Tibial artery (tissue), 4 donors: ENCODE measurements at regions not wholly inside any gene's neighbourhood (a gene's known extent, or its start where the extent isn't known, plus 50 kb on each side); places are given as distances from the start of the nearest gene placed in this dataset.

ENCODE experiments used
- DNase-seq, 2 donors: peaks; one replicate each; pipeline ENCODE4 v3.0.0-alpha.2; 2019
- H3K27ac ChIP-seq, 2 donors: fragments of 200-600 bp; sonication (generic) in 1 of 2; 1 replicate in 1 of 2; 2 replicates in 1 of 2; pipeline ENCODE4 v1.5.1; 2018 to 2019; ENCODE audit warnings: mild to moderate bottlenecking in 1 of 2
- H3K27me3 ChIP-seq, 2 donors: fragments of 200-600 bp; sonication (generic) in 1 of 2; one replicate each; pipeline versions ENCODE4 v1.5.1 to v1.6.0; 2016 to 2019
- H3K36me3 ChIP-seq, 3 donors: fragments of 200-600 bp; sonication (generic) in 2 of 3; one replicate each; pipeline ENCODE4 v1.5.1; 2016 to 2019; ENCODE audit warnings: mild to moderate bottlenecking in 2 of 3
- H3K4me1 ChIP-seq, 4 donors: fragments of 200-600 bp; sonication (generic) in 2 of 4; 1 replicate in 3 of 4; 2 replicates in 1 of 4; pipeline ENCODE4 v1.5.1; 2016 to 2019
- H3K4me3 ChIP-seq, 2 donors: fragments of 200-600 bp; sonication (generic) in 1 of 2; 1 replicate in 1 of 2; 2 replicates in 1 of 2; pipeline ENCODE4 v1.5.1; 2018 to 2019; ENCODE audit warnings: mild to moderate bottlenecking in 2 of 2
- H3K9me3 ChIP-seq, 3 donors: fragments of 200-600 bp; sonication (generic) in 1 of 3; one replicate each; pipeline ENCODE4 v1.5.1; 2016 to 2019
- CTCF ChIP-seq, 2 experiments: fragments of 200-600 bp in 1 of 2; fragments of 450-650 bp in 1 of 2; IDR thresholded peaks; one replicate each; pipeline ENCODE4 v1.5.1; 2017 to 2019; ENCODE audit warnings: antibody characterized with exemption in 2 of 2, mild to moderate bottlenecking in 1 of 2, moderate library complexity in 1 of 2
- intact Hi-C: fragments of 100-400 bp; cut with DNase I; formaldehyde crosslinking; loops from one replicate; pipeline ENCODE4 v1.15.0; 2023; ENCODE audit warnings: low total_unique reads

GRCh38 chr5:89008291-89008690, 125.3 kb upstream of the MEF2C start:
- intact Hi-C loops = no loop called here
- Histone ChIP-seq H3K36me3 (no peaks in the 10 kb centered on the region), H3K4me1 (no peaks in the 10 kb centered on the region), H3K27ac (no peak overlapping the region), H3K9me3 (no peaks in the 10 kb centered on the region), H3K27me3 (no peaks in the 10 kb centered on the region), H3K4me3 (no peak overlapping the region)
- DNase-seq = no peak
- no peak for TF ChIP-seq CTCF (IDR thresholded peaks at IDR 0.05)

DNA sequence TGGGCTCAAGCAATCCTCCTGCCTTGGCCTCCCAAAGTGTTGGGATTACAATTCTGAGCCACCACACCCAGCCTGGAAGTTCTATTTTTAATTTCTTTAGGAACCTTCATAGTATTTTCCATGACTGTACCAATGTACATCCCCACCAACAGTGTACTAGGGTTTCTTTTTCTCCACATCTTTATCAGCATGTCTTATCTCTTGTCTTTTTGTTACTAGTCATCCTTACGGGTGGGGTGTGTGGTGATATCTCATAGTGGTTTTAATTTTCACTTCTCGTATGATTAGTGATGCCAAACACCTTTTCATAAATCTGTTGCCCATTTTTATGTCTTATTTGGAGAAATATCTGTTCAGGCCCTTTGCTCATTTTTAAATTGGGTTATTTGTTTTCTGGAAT, 123.0 kb upstream of the MEF2C start:
- no peak for TF ChIP-seq CTCF (IDR thresholded peaks at IDR 0.05)
- no peaks in the 10 kb centered on the region for H3K4me1 ChIP-seq
- H3K4me3 ChIP-seq = no peak overlapping the region
- H3K36me3 ChIP-seq = no peaks in the 10 kb centered on the region
- H3K27me3 ChIP-seq = no peaks in the 10 kb centered on the region
- no peaks in the 10 kb centered on the region for H3K9me3 ChIP-seq
- intact Hi-C loops = no loop called here
- no peak for DNase-seq
- no peak overlapping the region for H3K27ac ChIP-seq

GRCh38 chr5:89004379-89004778, 121.4 kb upstream of the MEF2C start:
- Histone ChIP-seq H3K36me3 (no peaks in the 10 kb centered on the region), H3K9me3 (no peaks in the 10 kb centered on the region), H3K4me3 (no peak overlapping the region), H3K27ac (no peak overlapping the region), H3K4me1 (no peaks in the 10 kb centered on the region), H3K27me3 (no peaks in the 10 kb centered on the region)
- intact Hi-C loops = no loop called here
- TF ChIP-seq CTCF (IDR thresholded peaks at IDR 0.05) = no peak
- no peak for DNase-seq

DNA sequence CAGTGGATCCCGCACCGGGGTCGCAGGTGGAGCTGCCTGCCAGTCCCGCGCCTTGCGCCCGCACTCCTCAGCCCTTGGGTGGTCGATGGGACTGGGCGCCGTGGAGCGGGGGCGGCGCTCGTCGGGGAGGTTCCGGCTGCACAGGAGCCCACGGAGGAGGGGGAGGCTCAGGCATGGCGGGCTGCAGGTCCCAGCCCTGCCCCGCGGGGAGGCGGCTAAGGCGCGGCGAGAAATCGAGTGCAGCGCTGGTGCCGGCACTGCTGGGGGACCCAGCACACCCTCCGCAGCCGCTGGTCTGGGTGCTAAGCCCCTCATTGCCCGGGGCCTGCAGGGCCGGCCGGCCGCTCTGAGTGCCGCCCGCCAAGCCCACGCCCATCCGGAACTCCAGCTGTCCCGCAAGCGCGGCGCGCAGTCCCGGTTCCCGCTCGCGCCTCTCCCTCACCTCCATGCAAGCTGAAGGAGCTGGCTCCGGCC, 120.6 kb upstream of the MEF2C start:
- Histone ChIP-seq H3K36me3 (no peaks in the 10 kb centered on the region), H3K4me3 (no peak overlapping the region), H3K9me3 (no peaks in the 10 kb centered on the region), H3K27me3 (no peaks in the 10 kb centered on the region), H3K4me1 (no peaks in the 10 kb centered on the region), H3K27ac (no peak overlapping the region)
- no peak for TF ChIP-seq CTCF (IDR thresholded peaks at IDR 0.05)
- no peak for DNase-seq
- intact Hi-C loops = no loop called here

DNA sequence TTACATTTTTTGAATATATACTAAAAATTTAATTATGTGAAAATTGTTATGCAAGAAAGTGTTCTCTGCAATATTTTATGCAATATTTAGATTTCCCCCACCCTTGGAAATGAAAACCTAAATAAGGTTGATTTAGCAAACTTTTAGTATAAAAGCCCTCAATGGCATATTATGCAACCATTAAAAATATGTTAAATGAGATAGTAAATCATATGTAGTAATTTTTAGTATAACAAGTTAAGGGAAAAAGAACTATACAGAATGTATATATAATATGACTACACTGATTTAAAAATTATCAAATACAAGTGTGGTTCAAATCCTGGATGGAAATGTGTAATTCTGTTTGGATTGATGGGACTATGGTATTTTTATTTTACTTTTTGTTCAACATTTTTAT, 116.9 kb upstream of the MEF2C start:
- Histone ChIP-seq H3K27me3 (no peaks in the 10 kb centered on the region), H3K4me3 (no peak overlapping the region), H3K4me1 (no peaks in the 10 kb centered on the region), H3K36me3 (no peaks in the 10 kb centered on the region), H3K27ac (no peak overlapping the region), H3K9me3 (no peaks in the 10 kb centered on the region)
- intact Hi-C loops = no loop called here
- DNase-seq = no peak
- TF ChIP-seq CTCF (IDR thresholded peaks at IDR 0.05) = no peak

GRCh38 chr5:88997937-88998336, 115.0 kb upstream of the MEF2C start:
- H3K9me3 ChIP-seq = no peaks in the 10 kb centered on the region
- H3K27me3 ChIP-seq = no peaks in the 10 kb centered on the region
- no peak for DNase-seq
- no peaks in the 10 kb centered on the region for H3K4me1 ChIP-seq
- no peaks in the 10 kb centered on the region for H3K36me3 ChIP-seq
- intact Hi-C loops = no loop called here
- H3K4me3 ChIP-seq = no peak overlapping the region
- no peak overlapping the region for H3K27ac ChIP-seq
- no peak for TF ChIP-seq CTCF (IDR thresholded peaks at IDR 0.05)
